PC-9 (cell line): ENCODE measurements at regions not wholly inside any gene's neighbourhood (a gene's known extent, or its start where the extent isn't known, plus 50 kb on each side); places are given as distances from the start of the nearest gene placed in this dataset.

ENCODE experiments used
- BruUV-seq: library from RNA; stranded (reverse); fragments of 400-500 nt; replicated peaks from 2 replicates; lab custom pipeline; 2021; lab: Mats Ljungman, UMichigan
- CTCF ChIA-PET: fragments of 300-600 bp; sonication (Branson Sonifier 250); formaldehyde crosslinking; loops from one replicate; lab custom pipeline; 2022; ENCODE audit warnings: antibody characterized with exemption; lab: Charles Lee
- POLR2A ChIA-PET: fragments of 300-600 bp; sonication (Branson Sonifier 250); formaldehyde crosslinking; loops from one replicate; lab custom pipeline; 2022; ENCODE audit warnings: antibody characterized with exemption; ENCODE audit not compliant: unreplicated experiment; lab: Charles Lee
- DNase-seq, 2 experiments: peaks; one replicate each; pipeline versions ENCODE4 v3.0.0 to v3.0.0-alpha.2; 2015 to 2022; ENCODE audit warnings: mixed read lengths in 1 of 2
- H2AFZ ChIP-seq: fragments of 200-600 bp; sonication (generic); 2 replicates; pipeline ENCODE4 v1.8.1; 2017; ENCODE audit warnings: antibody characterized with exemption
- H3F3A ChIP-seq: fragments of 200-600 bp; sonication (generic); 2 replicates; pipeline ENCODE4 v1.8.1; 2017; ENCODE audit warnings: antibody characterized with exemption, mild to moderate bottlenecking, low read depth; ENCODE audit not compliant: insufficient read depth
- H3K27ac ChIP-seq: fragments of 200-600 bp; sonication (generic); 2 replicates; pipeline ENCODE4 v1.6.1; 2016; ENCODE audit warnings: mixed run types
- H3K27me3 ChIP-seq: fragments of 200-600 bp; sonication (generic); 2 replicates; pipeline ENCODE4 v1.6.1; 2016; ENCODE audit warnings: low read depth, mixed run types; ENCODE audit not compliant: insufficient read depth
- H3K36me3 ChIP-seq: fragments of 200-600 bp; sonication (generic); 2 replicates; pipeline ENCODE4 v1.6.1; 2016; ENCODE audit warnings: low read depth, mixed run types
- H3K4me1 ChIP-seq: fragments of 200-600 bp; sonication (generic); replicated peaks from 2 replicates; pipeline ENCODE4 v1.6.1; 2016; ENCODE audit warnings: mixed run types; ENCODE audit not compliant: insufficient read depth
- H3K4me2 ChIP-seq: fragments of 200-600 bp; sonication (generic); 2 replicates; pipeline ENCODE4 v1.6.1; 2017; ENCODE audit warnings: mixed run types
- H3K4me3 ChIP-seq: fragments of 200-600 bp; sonication (generic); 2 replicates; pipeline ENCODE4 v1.6.1; 2016; ENCODE audit warnings: mixed run types
- H3K79me2 ChIP-seq: fragments of 200-600 bp; sonication (generic); 2 replicates; pipeline ENCODE4 v1.6.1; 2017; ENCODE audit warnings: low read depth, mixed run types
- H3K9me2 ChIP-seq: fragments of 200-600 bp; sonication (generic); 2 replicates; pipeline ENCODE4 v1.8.1; 2017; ENCODE audit warnings: mild to moderate bottlenecking; ENCODE audit not compliant: insufficient read depth
- H3K9me3 ChIP-seq: fragments of 200-600 bp; sonication (generic); 2 replicates; pipeline ENCODE4 v1.8.1; 2016; ENCODE audit warnings: low read depth; ENCODE audit not compliant: insufficient read depth
- H4K20me1 ChIP-seq: fragments of 200-600 bp; sonication (generic); 2 replicates; pipeline ENCODE4 v1.8.1; 2017; ENCODE audit not compliant: insufficient read depth
- EZH2 ChIP-seq: fragments of 200-600 bp; sonication (generic); IDR thresholded peaks from 2 replicates; pipeline ENCODE4 v1.8.0; 2017; ENCODE audit warnings: antibody characterized with exemption, low read depth
- intact Hi-C: fragments of 100-400 bp; cut with micrococcal nuclease; formaldehyde crosslinking; loops from one replicate; pipeline ENCODE4 v1.10.0; 2022; ENCODE audit not compliant: unreplicated experiment
- TF ChIP-seq, protein P1 (sequence below): fragments of 200-600 bp; sonication (generic); conservative IDR thresholded peaks from 2 replicates; pipeline ENCODE4 v1.6.1; 2017; ENCODE audit warnings: mixed run types, antibody characterized with exemption, mild to moderate bottlenecking, moderate library complexity

GRCh38 chr22:48672387-48672786 lies 1155.3 kb downstream of the BRD1 start:
- CTCF ChIA-PET, result no interaction called here

GRCh38 chr22:48670731-48671130 lies 1156.9 kb downstream of the BRD1 start:
- Histone ChIP-seq H3K4me3 (no peak overlapping the region), H3K4me2 (no peak overlapping the region), H3K79me2 (no peaks in the 10 kb centered on the region), H2AFZ (no peak overlapping the region), H3K27ac (no peak overlapping the region), H3K36me3 (no peaks in the 10 kb centered on the region), H3F3A (no peaks in the 10 kb centered on the region), H3K9me2 (no peaks in the 10 kb centered on the region), H3K9me3 (no peaks in the 10 kb centered on the region), H4K20me1 (0 out of 2 replicates have a peak, but pooled peaks cover 4% of the 10 kb centered on the region), H3K27me3 (peaks cover 89% of the 10 kb centered on the region), H3K4me1 (no peaks in the 10 kb centered on the region)
- CTCF ChIA-PET, result no interaction called here
- TF ChIP-seq, protein P1, sequence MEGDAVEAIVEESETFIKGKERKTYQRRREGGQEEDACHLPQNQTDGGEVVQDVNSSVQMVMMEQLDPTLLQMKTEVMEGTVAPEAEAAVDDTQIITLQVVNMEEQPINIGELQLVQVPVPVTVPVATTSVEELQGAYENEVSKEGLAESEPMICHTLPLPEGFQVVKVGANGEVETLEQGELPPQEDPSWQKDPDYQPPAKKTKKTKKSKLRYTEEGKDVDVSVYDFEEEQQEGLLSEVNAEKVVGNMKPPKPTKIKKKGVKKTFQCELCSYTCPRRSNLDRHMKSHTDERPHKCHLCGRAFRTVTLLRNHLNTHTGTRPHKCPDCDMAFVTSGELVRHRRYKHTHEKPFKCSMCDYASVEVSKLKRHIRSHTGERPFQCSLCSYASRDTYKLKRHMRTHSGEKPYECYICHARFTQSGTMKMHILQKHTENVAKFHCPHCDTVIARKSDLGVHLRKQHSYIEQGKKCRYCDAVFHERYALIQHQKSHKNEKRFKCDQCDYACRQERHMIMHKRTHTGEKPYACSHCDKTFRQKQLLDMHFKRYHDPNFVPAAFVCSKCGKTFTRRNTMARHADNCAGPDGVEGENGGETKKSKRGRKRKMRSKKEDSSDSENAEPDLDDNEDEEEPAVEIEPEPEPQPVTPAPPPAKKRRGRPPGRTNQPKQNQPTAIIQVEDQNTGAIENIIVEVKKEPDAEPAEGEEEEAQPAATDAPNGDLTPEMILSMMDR, result no peak
- TF ChIP-seq EZH2, result no peak
- BruUV-seq, result no TSS peak
- DNase-seq, result no peak
- POLR2A ChIA-PET, result no interaction called here
- intact Hi-C loops, result no loop called here

More at GRCh38 chr22:48672387-48672786, 1155.3 kb downstream of the BRD1 start:
- no peaks in the 10 kb centered on the region for H3F3A ChIP-seq
- no peak overlapping the region for H3K4me3 ChIP-seq
- H3K9me2 ChIP-seq, result no peaks in the 10 kb centered on the region
- POLR2A ChIA-PET, result no interaction called here
- BruUV-seq, result no TSS peak
- no peak overlapping the region for H3K27ac ChIP-seq
- intact Hi-C loops, result no loop called here
- H4K20me1 ChIP-seq, result peaks cover 8% of the 10 kb centered on the region; the same call in 1 of the 2 replicates
- no peak overlapping the region for H2AFZ ChIP-seq
- TF ChIP-seq, protein P1, result no peak
- no peak for TF ChIP-seq EZH2
- H3K27me3 ChIP-seq, result peaks cover 91% of the 10 kb centered on the region
- H3K9me3 ChIP-seq, result no peaks in the 10 kb centered on the region
- no peak for DNase-seq
- no peak overlapping the region for H3K4me2 ChIP-seq
- H3K79me2 ChIP-seq, result no peaks in the 10 kb centered on the region
- H3K4me1 ChIP-seq, result no peaks in the 10 kb centered on the region
- no peaks in the 10 kb centered on the region for H3K36me3 ChIP-seq

DNA sequence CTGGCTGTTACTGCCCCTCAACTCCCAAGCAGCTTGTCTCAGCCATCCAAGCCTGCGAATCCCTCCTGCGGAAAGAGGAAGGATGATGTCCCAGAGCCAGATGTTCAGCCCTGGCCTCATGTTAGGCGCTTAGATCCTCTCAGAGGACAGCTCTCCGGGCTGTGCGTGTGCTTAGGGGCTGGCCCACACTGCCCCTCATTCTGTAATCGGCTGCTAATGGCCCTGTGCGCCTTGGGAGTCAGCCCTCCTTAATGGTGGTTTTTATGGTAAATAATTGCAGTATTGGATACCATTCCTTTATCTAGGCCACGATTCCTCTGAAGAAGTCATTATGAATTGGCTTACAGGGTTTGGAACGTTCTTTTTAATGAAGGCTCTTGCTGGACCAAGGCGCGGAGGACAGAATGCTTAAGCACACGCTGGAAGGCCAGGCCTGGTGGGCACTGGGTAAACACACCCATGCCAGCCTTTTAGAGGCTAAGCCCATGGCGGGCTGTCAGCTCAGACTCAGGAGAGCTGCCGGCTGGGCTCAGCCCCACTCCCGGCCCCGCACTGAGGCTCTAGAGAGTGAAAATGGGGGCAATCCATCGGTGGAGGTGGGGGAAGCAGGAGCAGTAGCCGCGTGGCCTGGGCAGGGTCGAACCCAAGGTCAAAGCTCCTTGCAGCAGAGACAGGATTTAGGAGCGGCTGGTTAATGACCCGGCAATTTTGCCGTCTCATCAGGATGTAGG lies 1157.5 kb downstream of the BRD1 start:
- no TSS peak for BruUV-seq
- Histone ChIP-seq H3K4me2 (no peak overlapping the region), H3F3A (no peaks in the 10 kb centered on the region), H3K9me2 (no peaks in the 10 kb centered on the region), H3K4me1 (no peaks in the 10 kb centered on the region), H3K27ac (no peak overlapping the region), H3K4me3 (no peak overlapping the region), H4K20me1 (0 out of 2 replicates have a peak, but pooled peaks cover 4% of the 10 kb centered on the region), H3K79me2 (no peaks in the 10 kb centered on the region), H3K27me3 (peaks cover 89% of the 10 kb centered on the region), H3K9me3 (no peaks in the 10 kb centered on the region), H2AFZ (no peak overlapping the region), H3K36me3 (no peaks in the 10 kb centered on the region)
- TF ChIP-seq, protein P1, result no peak
- TF ChIP-seq EZH2, result no peak
- ChIA-PET CTCF (no interaction called here), POLR2A (no interaction called here)
- no peak for DNase-seq
- intact Hi-C loops, result no loop called here
